ENCODE measurements at regions not wholly inside any gene's neighbourhood (a gene's known extent, or its start where the extent isn't known, plus 50 kb on each side); places are given as distances from the start of the nearest gene placed in this dataset.

DNA sequence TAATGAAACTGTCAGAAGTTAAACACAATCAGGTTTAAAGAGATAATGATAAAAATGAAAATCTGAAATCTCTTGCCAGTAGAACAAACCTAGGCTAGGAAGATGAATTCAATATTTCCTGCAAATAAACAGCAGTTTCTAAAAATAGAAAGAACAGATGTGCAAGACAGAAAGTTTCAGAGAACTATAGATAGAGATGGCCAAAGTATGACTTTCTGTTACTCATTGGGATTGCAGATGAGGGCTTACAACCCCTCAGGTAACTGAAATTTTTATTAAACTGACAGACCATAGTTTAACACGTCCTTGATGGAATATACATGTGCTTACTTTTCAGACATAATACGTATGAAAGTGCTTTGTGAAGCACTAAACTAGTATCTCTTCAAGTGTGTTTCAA, 82.3 kb upstream of the PPARGC1A start:
- no peak for TF ChIP-seq EP300 (IDR thresholded peaks at IDR 0.05)
- no peak for TF ChIP-seq POLR2A (IDR thresholded peaks at IDR 0.05)

Data from ovary (tissue), 1 donor.